ENCODE measurements at regions not wholly inside any gene's neighbourhood (a gene's known extent, or its start where the extent isn't known, plus 50 kb on each side); places are given as distances from the start of the nearest gene placed in this dataset.

DNA sequence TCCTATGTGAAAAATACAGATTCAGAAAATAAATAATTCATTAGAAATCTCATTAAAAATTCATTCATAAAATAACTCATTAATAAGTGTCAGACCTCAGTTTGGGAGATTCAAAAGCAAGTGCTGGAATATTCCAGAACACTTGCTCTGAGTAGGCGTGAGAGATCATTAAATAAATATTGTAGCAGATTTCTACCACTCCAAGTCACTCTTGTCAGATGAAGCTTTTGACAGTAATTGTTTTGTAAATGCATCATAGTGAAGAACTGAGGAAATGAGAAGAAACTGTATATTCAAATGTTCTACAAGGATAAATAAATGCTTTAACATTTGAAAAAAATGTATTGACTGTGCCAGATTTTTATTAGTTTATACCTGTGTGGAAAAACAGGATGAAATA lies 1228.1 kb downstream of the SLITRK1 start:
- Histone ChIP-seq H3K36me3 (ENCODE audit: low read depth, low read length) (no peaks in the 10 kb centered on the region), H3K9me2 (replicated peaks; ENCODE audit: low read length) (no peaks in the 10 kb centered on the region), H3K9me3 (ENCODE audit: low read length) (no peaks in the 10 kb centered on the region), H3K27ac (ENCODE audit: low read length) (no peak overlapping the region), H3K4me1 (ENCODE audit: insufficient read depth, low read length) (no peaks in the 10 kb centered on the region), H3K9ac (ENCODE audit: low read length) (no peak overlapping the region), H4K20me1 (ENCODE audit: low read length) (no peaks in the 10 kb centered on the region), H3K79me2 (ENCODE audit: low read length) (no peaks in the 10 kb centered on the region), H3K4me2 (ENCODE audit: low read length) (no peak overlapping the region), H3K4me3 (ENCODE audit: low read length) (no peak overlapping the region), H3F3A (ENCODE audit: low read length, unreplicated experiment) (no peaks in the 10 kb centered on the region), H2AFZ (ENCODE audit: low read length) (no peak overlapping the region), H3K27me3 (ENCODE audit: low read length) (no peaks in the 10 kb centered on the region)
- intact Hi-C loops (cut with micrococcal nuclease), result no loop called here
- no TSS peak for BruUV-seq (replicated peaks)
- no peak for DNase-seq
- CTCF ChIA-PET, result no interaction called here
- TF ChIP-seq EZH2 (IDR thresholded peaks at IDR 0.05; ENCODE audit: low read length, unreplicated experiment), result no peak
- TF ChIP-seq, protein P1, sequence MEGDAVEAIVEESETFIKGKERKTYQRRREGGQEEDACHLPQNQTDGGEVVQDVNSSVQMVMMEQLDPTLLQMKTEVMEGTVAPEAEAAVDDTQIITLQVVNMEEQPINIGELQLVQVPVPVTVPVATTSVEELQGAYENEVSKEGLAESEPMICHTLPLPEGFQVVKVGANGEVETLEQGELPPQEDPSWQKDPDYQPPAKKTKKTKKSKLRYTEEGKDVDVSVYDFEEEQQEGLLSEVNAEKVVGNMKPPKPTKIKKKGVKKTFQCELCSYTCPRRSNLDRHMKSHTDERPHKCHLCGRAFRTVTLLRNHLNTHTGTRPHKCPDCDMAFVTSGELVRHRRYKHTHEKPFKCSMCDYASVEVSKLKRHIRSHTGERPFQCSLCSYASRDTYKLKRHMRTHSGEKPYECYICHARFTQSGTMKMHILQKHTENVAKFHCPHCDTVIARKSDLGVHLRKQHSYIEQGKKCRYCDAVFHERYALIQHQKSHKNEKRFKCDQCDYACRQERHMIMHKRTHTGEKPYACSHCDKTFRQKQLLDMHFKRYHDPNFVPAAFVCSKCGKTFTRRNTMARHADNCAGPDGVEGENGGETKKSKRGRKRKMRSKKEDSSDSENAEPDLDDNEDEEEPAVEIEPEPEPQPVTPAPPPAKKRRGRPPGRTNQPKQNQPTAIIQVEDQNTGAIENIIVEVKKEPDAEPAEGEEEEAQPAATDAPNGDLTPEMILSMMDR (conservative IDR thresholded peaks at IDR 0.05; ENCODE audit: low read depth, low read length), result no peak
- TF ChIP-seq EZH2phosphoT487 (IDR thresholded peaks at IDR 0.05; ENCODE audit: borderline replicate concordance, low read length), result no peak
- no peak for ATAC-seq
- POLR2A ChIA-PET (ENCODE audit: unreplicated experiment), result no interaction called here

- ATAC-seq (no peak; the same call in 1 of the 2 replicates), DNase-seq (no peak)
- ChIA-PET POLR2A (ENCODE audit: unreplicated experiment) (no interaction called here), CTCF (interaction anchor here (0.6 kb wide), 1 partner anchor 327 kb away, joined by 3 read pairs; no protein-coding TSS in a partner anchor)
- no peak overlapping the region for H2AFZ ChIP-seq (ENCODE audit: low read length)
- H3K36me3 ChIP-seq (ENCODE audit: low read depth, low read length), result no peaks in the 10 kb centered on the region
- H3K27me3 ChIP-seq (ENCODE audit: low read length), result no peaks in the 10 kb centered on the region
- BruUV-seq (replicated peaks), result no TSS peak
- H3K4me2 ChIP-seq (ENCODE audit: low read length), result no peak overlapping the region
- H4K20me1 ChIP-seq (ENCODE audit: low read length), result no peaks in the 10 kb centered on the region
- TF ChIP-seq EZH2 (IDR thresholded peaks at IDR 0.05; ENCODE audit: low read length, unreplicated experiment), result no peak
- no peaks in the 10 kb centered on the region for H3K79me2 ChIP-seq (ENCODE audit: low read length)
- H3K9me3 ChIP-seq (ENCODE audit: low read length), result no peaks in the 10 kb centered on the region
- no peak overlapping the region for H3K27ac ChIP-seq (ENCODE audit: low read length)
- no peaks in the 10 kb centered on the region for H3F3A ChIP-seq (ENCODE audit: low read length, unreplicated experiment)
- no peak overlapping the region for H3K4me3 ChIP-seq (ENCODE audit: low read length)
- no peaks in the 10 kb centered on the region for H3K9me2 ChIP-seq (replicated peaks; ENCODE audit: low read length)
- no peaks in the 10 kb centered on the region for H3K4me1 ChIP-seq (ENCODE audit: insufficient read depth, low read length)
- intact Hi-C loops (cut with micrococcal nuclease), result no loop called here
- no peak overlapping the region for H3K9ac ChIP-seq (ENCODE audit: low read length)
Observed at GRCh38 chr13:82647540-82647939, 1234.7 kb downstream of the SLITRK1 start.

GRCh38 chr13:82636119-82636518 lies 1246.2 kb downstream of the SLITRK1 start:
- Histone ChIP-seq H3K9me2 (replicated peaks; ENCODE audit: low read length) (no peaks in the 10 kb centered on the region), H4K20me1 (ENCODE audit: low read length) (no peaks in the 10 kb centered on the region), H2AFZ (ENCODE audit: low read length) (no peak overlapping the region), H3K4me3 (ENCODE audit: low read length) (no peak overlapping the region), H3K9ac (ENCODE audit: low read length) (no peak overlapping the region), H3K27ac (ENCODE audit: low read length) (no peak overlapping the region), H3F3A (ENCODE audit: low read length, unreplicated experiment) (no peaks in the 10 kb centered on the region), H3K27me3 (ENCODE audit: low read length) (no peaks in the 10 kb centered on the region), H3K79me2 (ENCODE audit: low read length) (no peaks in the 10 kb centered on the region), H3K4me1 (ENCODE audit: insufficient read depth, low read length) (peaks cover 9% of the 10 kb centered on the region), H3K36me3 (ENCODE audit: low read depth, low read length) (no peaks in the 10 kb centered on the region), H3K4me2 (ENCODE audit: low read length) (peak overlapping the region; percentile 44), H3K9me3 (ENCODE audit: low read length) (no peaks in the 10 kb centered on the region)
- intact Hi-C loops (cut with micrococcal nuclease), result no loop called here
- no TSS peak for BruUV-seq (replicated peaks)
- TF ChIP-seq EZH2 (IDR thresholded peaks at IDR 0.05; ENCODE audit: low read length, unreplicated experiment) (no peak), EZH2phosphoT487 (IDR thresholded peaks at IDR 0.05; ENCODE audit: borderline replicate concordance, low read length) (no peak)
- TF ChIP-seq, protein P1 (conservative IDR thresholded peaks at IDR 0.05; ENCODE audit: low read depth, low read length), result no peak
- ATAC-seq (0 out of 2 replicates have a peak, but pooled peaks have one; percentile 33), DNase-seq (peak; percentile 65)
- ChIA-PET CTCF (no interaction called here), POLR2A (ENCODE audit: unreplicated experiment) (no interaction called here)
